OCI-LY3 (cell line): ENCODE measurements at regions not wholly inside any gene's neighbourhood (a gene's known extent, or its start where the extent isn't known, plus 50 kb on each side); places are given as distances from the start of the nearest gene placed in this dataset.

ENCODE experiments used
- H2AFZ ChIP-seq: fragments of 200-600, 300-600 bp; shearing (Covaris generic); 2 replicates; pipeline ENCODE4 v1.6.0; 2014; ENCODE audit warnings: antibody characterized with exemption, low read depth, low read length
- H3K27ac ChIP-seq: fragments of 200-600, 300-600 bp; sonication (generic); 2 replicates; pipeline ENCODE4 v1.5.1; 2014; ENCODE audit warnings: mild to moderate bottlenecking, low read length, moderate library complexity, mixed read lengths
- H3K27me3 ChIP-seq: fragments of 200-600, 300-600 bp; sonication (generic); 2 replicates; pipeline ENCODE4 v1.6.1; 2014; ENCODE audit warnings: low read depth, low read length, mixed read lengths
- H3K36me3 ChIP-seq: fragments of 200-600, 300-600 bp; sonication (generic); replicated peaks from 2 replicates; pipeline ENCODE3; 2014; ENCODE audit warnings: low read depth, low read length, mixed read lengths
- H3K4me1 ChIP-seq: fragments of 300-600, 200-600 bp; sonication (generic); 2 replicates; pipeline ENCODE4 v1.6.1; 2014; ENCODE audit warnings: low read length, mixed read lengths
- H3K4me2 ChIP-seq: fragments of 200-600, 300-600 bp; sonication (generic); 2 replicates; pipeline ENCODE4 v1.6.1; 2014; ENCODE audit warnings: low read length, mixed read lengths
- H3K4me3 ChIP-seq: fragments of 300-600, 200-600 bp; sonication (generic); 2 replicates; pipeline ENCODE4 v1.5.1; 2014; ENCODE audit warnings: antibody characterized with exemption, mild to moderate bottlenecking, low read length, moderate library complexity
- H3K79me2 ChIP-seq: fragments of 300-600, 200-600 bp; shearing (Covaris generic); 2 replicates; pipeline ENCODE4 v1.6.1; 2014; ENCODE audit warnings: mild to moderate bottlenecking, low read length, mixed read lengths
- H3K9ac ChIP-seq: fragments of 300-600, 200-600 bp; shearing (Covaris generic); 2 replicates; pipeline ENCODE4 v1.6.0; 2014; ENCODE audit warnings: mild to moderate bottlenecking, low read length, moderate library complexity
- H3K9me3 ChIP-seq: fragments of 200-600, 300-600 bp; shearing (Covaris generic); 2 replicates; pipeline ENCODE4 v1.6.1; 2014; ENCODE audit warnings: low read length, mixed read lengths; ENCODE audit not compliant: insufficient read depth
- H4K20me1 ChIP-seq: fragments of 200-600, 300-600 bp; sonication (generic); 2 replicates; pipeline ENCODE4 v1.6.1; 2016; ENCODE audit warnings: low read length, mixed read lengths; ENCODE audit not compliant: insufficient read depth
- CTCF ChIP-seq: fragments of 200-600, 300-600 bp; sonication (generic); IDR thresholded peaks from 2 replicates; pipeline ENCODE4 v1.5.1; 2014; ENCODE audit warnings: antibody characterized with exemption, low read length, low read depth
- EZH2phosphoT487 ChIP-seq: fragments of 200-600 bp; shearing (Covaris generic); IDR thresholded peaks from 2 replicates; pipeline ENCODE4 v1.6.1; 2018; ENCODE audit warnings: antibody characterized with exemption, mixed run types, low read depth

GRCh38 chr12:92300777-92301176 lies 155.1 kb upstream of the BTG1 start:
- H3K4me1 ChIP-seq = peaks cover 65% of the 10 kb centered on the region
- no peak overlapping the region for H3K4me3 ChIP-seq
- peak overlapping the region; percentile 41 for H3K9ac ChIP-seq
- no peaks in the 10 kb centered on the region for H3K27me3 ChIP-seq
- H2AFZ ChIP-seq = no peak overlapping the region
- H3K27ac ChIP-seq = peak overlapping the region; percentile 89
- H4K20me1 ChIP-seq = no peaks in the 10 kb centered on the region
- H3K79me2 ChIP-seq = no peaks in the 10 kb centered on the region
- H3K4me2 ChIP-seq = peak overlapping the region; percentile 76
- TF ChIP-seq CTCF = no peak
- no peak for TF ChIP-seq EZH2phosphoT487
- H3K36me3 ChIP-seq = peaks cover 4% of the 10 kb centered on the region
- H3K9me3 ChIP-seq = no peaks in the 10 kb centered on the region

GRCh38 chr12:92299744-92300143 lies 154.1 kb upstream of the BTG1 start:
- Histone ChIP-seq H3K9me3 (no peaks in the 10 kb centered on the region), H2AFZ (no peak overlapping the region), H3K79me2 (no peaks in the 10 kb centered on the region), H4K20me1 (no peaks in the 10 kb centered on the region), H3K27ac (no peak overlapping the region), H3K36me3 (peaks cover 4% of the 10 kb centered on the region), H3K27me3 (no peaks in the 10 kb centered on the region), H3K4me2 (no peak overlapping the region), H3K9ac (no peak overlapping the region), H3K4me3 (no peak overlapping the region), H3K4me1 (peaks cover 65% of the 10 kb centered on the region)
- no peak for TF ChIP-seq CTCF
- no peak for TF ChIP-seq EZH2phosphoT487

- H3K79me2 ChIP-seq = no peaks in the 10 kb centered on the region
- no peak overlapping the region for H2AFZ ChIP-seq
- H3K9ac ChIP-seq = no peak overlapping the region
- H3K4me3 ChIP-seq = no peak overlapping the region
- no peaks in the 10 kb centered on the region for H3K9me3 ChIP-seq
- TF ChIP-seq EZH2phosphoT487 (no peak), CTCF (no peak)
- no peak overlapping the region for H3K27ac ChIP-seq
- peaks cover 4% of the 10 kb centered on the region for H3K36me3 ChIP-seq
- peaks cover 65% of the 10 kb centered on the region for H3K4me1 ChIP-seq
- no peaks in the 10 kb centered on the region for H4K20me1 ChIP-seq
- H3K4me2 ChIP-seq = no peak overlapping the region
- no peaks in the 10 kb centered on the region for H3K27me3 ChIP-seq
These were observed 153.7 kb upstream of the BTG1 start for GRCh38 chr12:92299344-92299743.

GRCh38 chr12:92297932-92298696 lies 152.5 kb upstream of the BTG1 start:
- H3K36me3 ChIP-seq = peaks cover 4% of the 10 kb centered on the region
- H2AFZ ChIP-seq = peak overlapping the region; percentile 86
- H3K9me3 ChIP-seq = no peaks in the 10 kb centered on the region
- H3K4me2 ChIP-seq = peak overlapping the region; percentile 58
- H4K20me1 ChIP-seq = no peaks in the 10 kb centered on the region
- peak overlapping the region; percentile 50 for H3K9ac ChIP-seq
- no peak for TF ChIP-seq CTCF
- peaks cover 59% of the 10 kb centered on the region for H3K4me1 ChIP-seq
- H3K4me3 ChIP-seq = peak overlapping the region; percentile 11; the same call in 1 of the 2 replicates
- no peaks in the 10 kb centered on the region for H3K79me2 ChIP-seq
- peak overlapping the region; percentile 83 for H3K27ac ChIP-seq
- no peaks in the 10 kb centered on the region for H3K27me3 ChIP-seq
